BJ (cell line): ENCODE measurements at regions not wholly inside any gene's neighbourhood (a gene's known extent, or its start where the extent isn't known, plus 50 kb on each side); places are given as distances from the start of the nearest gene placed in this dataset.

Experiments
- CTCF ChIA-PET: fragments of 350-600 bp; formaldehyde crosslinking; extraction: SDS; loops from one replicate; lab custom pipeline; 2021; ENCODE audit warnings: antibody characterized with exemption, inconsistent platforms; lab: Yijun Ruan, JAX
- POLR2A ChIA-PET: fragments of 300-600 bp; sonication (Branson Sonifier 250); formaldehyde crosslinking; extraction: SDS; loops from one replicate; lab custom pipeline; 2021; ENCODE audit warnings: antibody characterized with exemption; lab: Charles Lee
- DNase-seq: peaks from one replicate; pipeline ENCODE4 v3.0.0-alpha.2; 2011; ENCODE audit warnings: low read depth
- H3K27me3 ChIP-seq: 2 replicates; pipeline ENCODE4 v1.6.0; 2011; ENCODE audit warnings: low read length; ENCODE audit not compliant: control insufficient read depth, insufficient read depth
- H3K36me3 ChIP-seq: 2 replicates; pipeline ENCODE4 v1.5.1; 2011; ENCODE audit warnings: low read length; ENCODE audit not compliant: control insufficient read depth, insufficient read depth
- H3K4me3 ChIP-seq: 2 replicates; pipeline ENCODE4 v1.5.1; 2011; ENCODE audit warnings: low read depth, mild to moderate bottlenecking, control low read depth, low read length
- CTCF ChIP-seq: IDR thresholded peaks from 2 replicates; pipeline ENCODE4 v1.5.1; 2011; ENCODE audit warnings: low read depth, mild to moderate bottlenecking, control low read depth, inconsistent platforms, low read length, moderate library complexity; ENCODE audit not compliant: insufficient read depth

- no peaks in the 10 kb centered on the region for H3K27me3 ChIP-seq
- CTCF ChIA-PET = no interaction called here
- DNase-seq = no peak
- POLR2A ChIA-PET = no interaction called here
- no peaks in the 10 kb centered on the region for H3K36me3 ChIP-seq
- TF ChIP-seq CTCF = no peak
- H3K4me3 ChIP-seq = no peak overlapping the region
Observed at GRCh38 chr2:129441610-129442009, 537.9 kb upstream of the RAB6C start.

- ChIA-PET CTCF (interaction anchor here (1.2 kb wide), 1 partner anchor 26 kb away, joined by 3 read pairs; no protein-coding TSS in a partner anchor), POLR2A (no interaction called here)
- no peaks in the 10 kb centered on the region for H3K36me3 ChIP-seq
- H3K4me3 ChIP-seq = no peak overlapping the region
- no peak for TF ChIP-seq CTCF
- H3K27me3 ChIP-seq = no peaks in the 10 kb centered on the region
- DNase-seq = no peak
Observed at GRCh38 chr2:129443235-129443864, 536.1 kb upstream of the RAB6C start.

GRCh38 chr2:129443865-129444739, 535.4 kb upstream of the RAB6C start:
- DNase-seq = no peak
- ChIA-PET CTCF (interaction anchor here (1.2 kb wide), 1 partner anchor 25 kb away, joined by 3 read pairs; no protein-coding TSS in a partner anchor), POLR2A (no interaction called here)
- Histone ChIP-seq H3K36me3 (no peaks in the 10 kb centered on the region), H3K27me3 (no peaks in the 10 kb centered on the region), H3K4me3 (no peak overlapping the region)
- no peak for TF ChIP-seq CTCF

GRCh38 chr2:129444751-129445150, 534.7 kb upstream of the RAB6C start:
- no peak for TF ChIP-seq CTCF
- no peaks in the 10 kb centered on the region for H3K36me3 ChIP-seq
- POLR2A ChIA-PET = no interaction called here
- no peak overlapping the region for H3K4me3 ChIP-seq
- no peaks in the 10 kb centered on the region for H3K27me3 ChIP-seq
- no peak for DNase-seq
- CTCF ChIA-PET = no interaction called here

- H3K27me3 ChIP-seq = no peaks in the 10 kb centered on the region
- TF ChIP-seq CTCF = no peak
- ChIA-PET POLR2A (no interaction called here), CTCF (interaction anchor here (0.8 kb wide), 1 partner anchor 47 kb away, joined by 3 read pairs; no protein-coding TSS in a partner anchor)
- no peak for DNase-seq
- no peaks in the 10 kb centered on the region for H3K36me3 ChIP-seq
- no peak overlapping the region for H3K4me3 ChIP-seq
Observed at GRCh38 chr2:129456691-129457090, 522.8 kb upstream of the RAB6C start.
